Esophagus squamous epithelium (tissue), 4 donors: ENCODE measurements at regions not wholly inside any gene's neighbourhood (a gene's known extent, or its start where the extent isn't known, plus 50 kb on each side); places are given as distances from the start of the nearest gene placed in this dataset.

ENCODE experiments used
- POLR2A ChIP-seq, 4 donors: fragments of 450-650 bp; IDR thresholded peaks; one replicate each; pipeline ENCODE4 v1.6.1; 2017; ENCODE audit warnings: antibody characterized with exemption in 4 of 4, mild to moderate bottlenecking in 4 of 4, moderate library complexity in 3 of 4
- TF ChIP-seq, protein P1 (sequence below), 6 experiments: fragments of 450-650 bp in 4 of 6; fragments of 200-600 bp in 2 of 6; sonication (generic) in 2 of 6; IDR thresholded peaks; one replicate each; pipeline ENCODE4 v1.5.1; 2016 to 2019; ENCODE audit warnings: antibody characterized with exemption in 6 of 6, mild to moderate bottlenecking in 4 of 6, moderate library complexity in 4 of 6

DNA sequence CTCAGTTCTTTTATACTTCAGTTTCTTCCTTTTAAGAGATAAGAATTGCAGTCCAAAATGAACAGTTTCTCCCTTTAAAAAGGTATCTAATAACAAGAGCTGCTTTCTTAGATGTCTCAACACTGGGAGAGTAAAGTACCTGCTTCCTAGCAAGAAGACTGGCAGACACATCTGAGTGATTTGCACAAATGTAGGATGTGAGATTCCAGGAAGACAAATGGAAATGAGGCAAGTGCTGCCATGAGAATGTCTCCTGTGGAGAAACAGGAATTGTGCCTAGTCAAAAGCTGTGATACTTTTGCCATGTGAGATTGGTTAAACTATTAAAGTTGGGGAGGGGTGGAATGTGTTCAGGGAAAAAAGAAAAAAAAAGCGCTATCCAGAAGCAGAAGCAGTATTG, 159.1 kb downstream of the HTR1A start:
- TF ChIP-seq, protein P1, sequence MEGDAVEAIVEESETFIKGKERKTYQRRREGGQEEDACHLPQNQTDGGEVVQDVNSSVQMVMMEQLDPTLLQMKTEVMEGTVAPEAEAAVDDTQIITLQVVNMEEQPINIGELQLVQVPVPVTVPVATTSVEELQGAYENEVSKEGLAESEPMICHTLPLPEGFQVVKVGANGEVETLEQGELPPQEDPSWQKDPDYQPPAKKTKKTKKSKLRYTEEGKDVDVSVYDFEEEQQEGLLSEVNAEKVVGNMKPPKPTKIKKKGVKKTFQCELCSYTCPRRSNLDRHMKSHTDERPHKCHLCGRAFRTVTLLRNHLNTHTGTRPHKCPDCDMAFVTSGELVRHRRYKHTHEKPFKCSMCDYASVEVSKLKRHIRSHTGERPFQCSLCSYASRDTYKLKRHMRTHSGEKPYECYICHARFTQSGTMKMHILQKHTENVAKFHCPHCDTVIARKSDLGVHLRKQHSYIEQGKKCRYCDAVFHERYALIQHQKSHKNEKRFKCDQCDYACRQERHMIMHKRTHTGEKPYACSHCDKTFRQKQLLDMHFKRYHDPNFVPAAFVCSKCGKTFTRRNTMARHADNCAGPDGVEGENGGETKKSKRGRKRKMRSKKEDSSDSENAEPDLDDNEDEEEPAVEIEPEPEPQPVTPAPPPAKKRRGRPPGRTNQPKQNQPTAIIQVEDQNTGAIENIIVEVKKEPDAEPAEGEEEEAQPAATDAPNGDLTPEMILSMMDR (IDR thresholded peaks at IDR 0.05), result no peak
- no peak for TF ChIP-seq POLR2A (IDR thresholded peaks at IDR 0.05)
